Heart left ventricle (tissue), 13 donors: ENCODE measurements at regions not wholly inside any gene's neighbourhood (a gene's known extent, or its start where the extent isn't known, plus 50 kb on each side); places are given as distances from the start of the nearest gene placed in this dataset.

Source experiments
- POLR2A ChIP-seq, 2 donors: fragments of 450-650 bp; IDR thresholded peaks; one replicate each; pipeline ENCODE4 v1.6.1; 2017; ENCODE audit warnings: antibody characterized with exemption in 2 of 2, mild to moderate bottlenecking in 2 of 2, moderate library complexity in 2 of 2
- TF ChIP-seq, protein P1 (sequence below), 12 donors: fragments of 200-600 bp; sonication (generic) in 4 of 12; IDR thresholded peaks; one replicate each; pipeline versions ENCODE4 v1.5.0 to v1.8.0; 2018 to 2022; ENCODE audit warnings: antibody characterized with exemption in 12 of 12, mild to moderate bottlenecking in 5 of 12
- donor health status: ischemic (EF 13 %, LVEDD 7.1; RV severe dilation, severe dysfunction).
- donor health status: DM: no; HTN: yes; CAD: no.
- donor health status: DM: no; HTN: no; CAD: no.
- donor health status: ischemic (EF 25% LVEDD 6.9; RV normal size, moderate dysfunction).
- donor health status: ischemic (EF 25% LVEDD 5.7; RV mildly dilated, moderate dysfunction).
- donor health status: ischemic (EF 35%, LVEDD 5.7; RV mildly dilated, moderate dysfunction).
- donor health status: nonischemic (EF 11% LVEDD 7.7; RV severe dilation, severe dysfunction).
- donor health status: DM: yes; HTN: yes; CAD: no.
- donor health status: PGD.
- donor health status: ischemic (EF 29% LVEDD 5.4; RV normal size, mild dysfunction).
- donor health status: nonischemic (EF 23%, LVEDD 6.1; RV moderate dilation, normal function).

GRCh38 chr9:107569174-107569573, 79.6 kb upstream of the KLF4 start:
- TF ChIP-seq POLR2A (IDR thresholded peaks at IDR 0.05) = no peak
- TF ChIP-seq, protein P1, sequence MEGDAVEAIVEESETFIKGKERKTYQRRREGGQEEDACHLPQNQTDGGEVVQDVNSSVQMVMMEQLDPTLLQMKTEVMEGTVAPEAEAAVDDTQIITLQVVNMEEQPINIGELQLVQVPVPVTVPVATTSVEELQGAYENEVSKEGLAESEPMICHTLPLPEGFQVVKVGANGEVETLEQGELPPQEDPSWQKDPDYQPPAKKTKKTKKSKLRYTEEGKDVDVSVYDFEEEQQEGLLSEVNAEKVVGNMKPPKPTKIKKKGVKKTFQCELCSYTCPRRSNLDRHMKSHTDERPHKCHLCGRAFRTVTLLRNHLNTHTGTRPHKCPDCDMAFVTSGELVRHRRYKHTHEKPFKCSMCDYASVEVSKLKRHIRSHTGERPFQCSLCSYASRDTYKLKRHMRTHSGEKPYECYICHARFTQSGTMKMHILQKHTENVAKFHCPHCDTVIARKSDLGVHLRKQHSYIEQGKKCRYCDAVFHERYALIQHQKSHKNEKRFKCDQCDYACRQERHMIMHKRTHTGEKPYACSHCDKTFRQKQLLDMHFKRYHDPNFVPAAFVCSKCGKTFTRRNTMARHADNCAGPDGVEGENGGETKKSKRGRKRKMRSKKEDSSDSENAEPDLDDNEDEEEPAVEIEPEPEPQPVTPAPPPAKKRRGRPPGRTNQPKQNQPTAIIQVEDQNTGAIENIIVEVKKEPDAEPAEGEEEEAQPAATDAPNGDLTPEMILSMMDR (IDR thresholded peaks at IDR 0.05) = no peak
